Middle frontal gyrus (tissue), 1 donor: ENCODE measurements at regions not wholly inside any gene's neighbourhood (a gene's known extent, or its start where the extent isn't known, plus 50 kb on each side); places are given as distances from the start of the nearest gene placed in this dataset.
"Not testable (repeated sequence)": the region's sequence is repeated elsewhere in the genome, so short reads cannot be mapped to it uniquely, and the experiment has no call there.

Experiments
- DNase-seq: peaks from one replicate; pipeline ENCODE4 v3.0.0-alpha.2; 2015; ENCODE audit warnings: low spot score; ENCODE audit errors: extremely low spot score

GRCh38 chr7:86372262-86372661 is 271.4 kb upstream of the GRM3 start:
- no peak for DNase-seq

GRCh38 chr7:86366946-86367345 is 276.8 kb upstream of the GRM3 start:
- no peak for DNase-seq

GRCh38 chr7:86340407-86340806 is 303.3 kb upstream of the GRM3 start:
- DNase-seq: not testable (repeated sequence)

- no peak for DNase-seq
These were observed 304.7 kb upstream of the GRM3 start for GRCh38 chr7:86339051-86339450.

- DNase-seq: no peak
These were observed 314.8 kb upstream of the GRM3 start for GRCh38 chr7:86328801-86329433.

GRCh38 chr7:86326847-86327246 is 316.9 kb upstream of the GRM3 start:
- no peak for DNase-seq

GRCh38 chr7:86320889-86321288 is 322.8 kb upstream of the GRM3 start:
- no peak for DNase-seq

- no peak for DNase-seq
These were observed 323.4 kb upstream of the GRM3 start for GRCh38 chr7:86320341-86320740.

GRCh38 chr7:86313842-86314241 is 329.9 kb upstream of the GRM3 start:
- no peak for DNase-seq

- DNase-seq: no peak
These were observed 342.4 kb upstream of the GRM3 start for GRCh38 chr7:86301301-86301700.

GRCh38 chr7:86295526-86295925 is 348.2 kb upstream of the GRM3 start:
- no peak for DNase-seq

GRCh38 chr7:86282014-86282682 is 361.6 kb upstream of the GRM3 start:
- DNase-seq: no peak

GRCh38 chr7:86280150-86280549 is 363.6 kb upstream of the GRM3 start:
- DNase-seq: no peak

GRCh38 chr7:86262781-86263180 is 380.9 kb upstream of the GRM3 start:
- no peak for DNase-seq

- no peak for DNase-seq
These were observed 385.8 kb upstream of the GRM3 start for GRCh38 chr7:86257894-86258293.

GRCh38 chr7:86252406-86252805 is 391.3 kb upstream of the GRM3 start:
- DNase-seq: no peak

- no peak for DNase-seq
These were observed 394.7 kb upstream of the GRM3 start for GRCh38 chr7:86248977-86249376.

GRCh38 chr7:86243171-86243570 is 400.5 kb upstream of the GRM3 start:
- no peak for DNase-seq

- no peak for DNase-seq
These were observed 417.5 kb upstream of the GRM3 start for GRCh38 chr7:86226191-86226590.

- DNase-seq: no peak
These were observed 420.9 kb upstream of the GRM3 start for GRCh38 chr7:86222806-86223205.

- DNase-seq: no peak
These were observed 429.0 kb upstream of the GRM3 start for GRCh38 chr7:86214734-86215133.

GRCh38 chr7:86212976-86213375 is 430.7 kb upstream of the GRM3 start:
- no peak for DNase-seq

- no peak for DNase-seq
These were observed 434.7 kb upstream of the GRM3 start for GRCh38 chr7:86209036-86209435.
